ENCODE measurements at regions not wholly inside any gene's neighbourhood (a gene's known extent, or its start where the extent isn't known, plus 50 kb on each side); places are given as distances from the start of the nearest gene placed in this dataset.
A peak's percentile ranks its signal among the peaks of the same experiment; 100 is the strongest.

- Histone ChIP-seq H3K18ac (ENCODE audit: insufficient read length, low read depth, low read length) (no peak overlapping the region), H3K4ac (ENCODE audit: low read depth, low read length) (no peak overlapping the region), H2BK20ac (ENCODE audit: low read depth, low read length, poor library complexity, severe bottlenecking) (no peak overlapping the region), H4K20me1 (ENCODE audit: control insufficient read depth, insufficient read depth, insufficient read length) (no peaks in the 10 kb centered on the region), H3K23ac (ENCODE audit: insufficient read length, low read depth, low read length) (no peak overlapping the region), H3K23me2 (ENCODE audit: insufficient read length, low read depth, low read length, poor library complexity, severe bottlenecking) (no peaks in the 10 kb centered on the region), H2BK120ac (ENCODE audit: low read depth, low read length, poor library complexity, severe bottlenecking) (no peak overlapping the region), H3K4me1 (ENCODE audit: insufficient read depth, low read length) (no peaks in the 10 kb centered on the region), H2BK5ac (ENCODE audit: insufficient read length, low read length) (no peak overlapping the region), H3K27ac (ENCODE audit: insufficient read length, low read depth, low read length) (no peak overlapping the region), H3K4me2 (ENCODE audit: insufficient read depth, insufficient read length, low read length) (no peak overlapping the region), H2AK5ac (ENCODE audit: insufficient read length, low read length) (no peak overlapping the region), H3T11ph (ENCODE audit: low read length) (no peak overlapping the region), H3K9ac (ENCODE audit: extremely low read depth, insufficient read length, low read length) (no peak overlapping the region), H3K56ac (ENCODE audit: insufficient read length, low read depth, low read length) (no peak overlapping the region), H4K8ac (replicated peaks; ENCODE audit: insufficient read length, low read depth, low read length) (no peak overlapping the region), H3K14ac (ENCODE audit: insufficient read depth, low read length) (no peak overlapping the region), H2AFZ (ENCODE audit: low read length) (no peak overlapping the region), H4K91ac (ENCODE audit: insufficient read length, low read depth, low read length) (no peak overlapping the region), H2BK12ac (ENCODE audit: insufficient read length, low read depth, low read length) (no peak overlapping the region), H4K5ac (ENCODE audit: insufficient read length, low read depth, low read length) (no peak overlapping the region), H3K9me3 (ENCODE audit: control insufficient read depth, low read depth, low read length) (no peaks in the 10 kb centered on the region), H3K79me2 (ENCODE audit: insufficient read depth, low read length) (no peaks in the 10 kb centered on the region), H3K27me3 (ENCODE audit: insufficient read depth, low read length) (no peaks in the 10 kb centered on the region), H3K79me1 (ENCODE audit: insufficient read depth, low read depth, low read length, poor library complexity, severe bottlenecking) (no peaks in the 10 kb centered on the region), H2BK15ac (ENCODE audit: low read depth, low read length) (no peak overlapping the region)
- TF ChIP-seq, protein P1, sequence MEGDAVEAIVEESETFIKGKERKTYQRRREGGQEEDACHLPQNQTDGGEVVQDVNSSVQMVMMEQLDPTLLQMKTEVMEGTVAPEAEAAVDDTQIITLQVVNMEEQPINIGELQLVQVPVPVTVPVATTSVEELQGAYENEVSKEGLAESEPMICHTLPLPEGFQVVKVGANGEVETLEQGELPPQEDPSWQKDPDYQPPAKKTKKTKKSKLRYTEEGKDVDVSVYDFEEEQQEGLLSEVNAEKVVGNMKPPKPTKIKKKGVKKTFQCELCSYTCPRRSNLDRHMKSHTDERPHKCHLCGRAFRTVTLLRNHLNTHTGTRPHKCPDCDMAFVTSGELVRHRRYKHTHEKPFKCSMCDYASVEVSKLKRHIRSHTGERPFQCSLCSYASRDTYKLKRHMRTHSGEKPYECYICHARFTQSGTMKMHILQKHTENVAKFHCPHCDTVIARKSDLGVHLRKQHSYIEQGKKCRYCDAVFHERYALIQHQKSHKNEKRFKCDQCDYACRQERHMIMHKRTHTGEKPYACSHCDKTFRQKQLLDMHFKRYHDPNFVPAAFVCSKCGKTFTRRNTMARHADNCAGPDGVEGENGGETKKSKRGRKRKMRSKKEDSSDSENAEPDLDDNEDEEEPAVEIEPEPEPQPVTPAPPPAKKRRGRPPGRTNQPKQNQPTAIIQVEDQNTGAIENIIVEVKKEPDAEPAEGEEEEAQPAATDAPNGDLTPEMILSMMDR (conservative IDR thresholded peaks at IDR 0.05): no peak
- Mint-ChIP-seq H3K4me1 (peaks cover 6 to 9% of the 10 kb centered on the region in 2 experiments), H3K36me3 (ENCODE audit: insufficient read depth in 1 of 3, low read depth in 3 of 3) (peaks cover 0 to 3% (median 0%) of the 10 kb centered on the region in 3 experiments; a peak in 1 of 7 replicates), H3K27me3 (ENCODE audit: low read depth) (no peaks in the 10 kb centered on the region), H3K27ac (peak overlapping the region in 2 of 3 experiments; percentile 82 to 85; a peak in 3 of 7 replicates), H3K4me3 (no peak overlapping the region), H3K9me3 (peaks cover 3 to 11% of the 10 kb centered on the region in 2 experiments; a peak in 2 of 5 replicates)
- DNase-seq: no peak
- WGBS (ENCODE audit: extremely low coverage, insufficient read length, low lambda C conversion rate): no CpG with 5 or more reads among the region's 2 CpGs
These were observed 247.3 kb downstream of the MAN2A1 start for GRCh38 chr5:109936996-109937395.

All from H9 (cell line).